GM12892 (cell line): ENCODE measurements at regions not wholly inside any gene's neighbourhood (a gene's known extent, or its start where the extent isn't known, plus 50 kb on each side); places are given as distances from the start of the nearest gene placed in this dataset.

Experiments used
- POLR2A ChIP-seq: IDR thresholded peaks from 2 replicates; pipeline ENCODE4 v1.6.1; 2011; ENCODE audit warnings: low read depth, low read length, control low read depth
- POLR2AphosphoS5 ChIP-seq: IDR thresholded peaks from 2 replicates; pipeline ENCODE4 v1.6.1; 2011; ENCODE audit warnings: low read depth, low read length, control low read depth
- TAF1 ChIP-seq: IDR thresholded peaks from 2 replicates; pipeline ENCODE4 v1.6.1; 2011; ENCODE audit warnings: low read depth, mild to moderate bottlenecking, control low read depth, low read length, borderline replicate concordance

- TF ChIP-seq POLR2AphosphoS5 (no peak), POLR2A (no peak), TAF1 (no peak)
These were observed 75.5 kb upstream of the APP start for GRCh38 chr21:26246073-26246472.
